ENCODE measurements at regions not wholly inside any gene's neighbourhood (a gene's known extent, or its start where the extent isn't known, plus 50 kb on each side); places are given as distances from the start of the nearest gene placed in this dataset.

DNA sequence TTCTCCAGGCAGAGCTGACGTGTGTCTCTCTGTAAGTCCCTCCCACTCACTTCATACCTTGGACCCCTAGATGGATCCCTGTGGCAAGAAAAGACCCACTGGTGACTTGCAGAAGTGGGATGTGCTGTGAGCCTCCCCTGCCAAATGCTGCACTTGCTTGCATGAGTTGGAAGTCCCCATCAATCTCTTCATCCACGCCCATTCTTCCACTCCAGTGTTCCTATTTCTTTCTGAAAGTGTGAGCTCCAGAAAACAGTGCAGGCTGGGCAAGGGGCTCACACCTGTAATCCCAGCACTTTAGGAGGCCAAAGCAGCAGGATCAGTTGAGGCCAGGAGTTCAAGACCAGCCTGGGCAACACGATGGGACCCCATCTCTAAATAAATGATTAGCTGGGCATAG is 254.1 kb upstream of the IRF2BP2 start:
- H3K4me3 ChIP-seq (ENCODE audit: low read depth, low read length): no peak overlapping the region
- TF ChIP-seq, protein P1, sequence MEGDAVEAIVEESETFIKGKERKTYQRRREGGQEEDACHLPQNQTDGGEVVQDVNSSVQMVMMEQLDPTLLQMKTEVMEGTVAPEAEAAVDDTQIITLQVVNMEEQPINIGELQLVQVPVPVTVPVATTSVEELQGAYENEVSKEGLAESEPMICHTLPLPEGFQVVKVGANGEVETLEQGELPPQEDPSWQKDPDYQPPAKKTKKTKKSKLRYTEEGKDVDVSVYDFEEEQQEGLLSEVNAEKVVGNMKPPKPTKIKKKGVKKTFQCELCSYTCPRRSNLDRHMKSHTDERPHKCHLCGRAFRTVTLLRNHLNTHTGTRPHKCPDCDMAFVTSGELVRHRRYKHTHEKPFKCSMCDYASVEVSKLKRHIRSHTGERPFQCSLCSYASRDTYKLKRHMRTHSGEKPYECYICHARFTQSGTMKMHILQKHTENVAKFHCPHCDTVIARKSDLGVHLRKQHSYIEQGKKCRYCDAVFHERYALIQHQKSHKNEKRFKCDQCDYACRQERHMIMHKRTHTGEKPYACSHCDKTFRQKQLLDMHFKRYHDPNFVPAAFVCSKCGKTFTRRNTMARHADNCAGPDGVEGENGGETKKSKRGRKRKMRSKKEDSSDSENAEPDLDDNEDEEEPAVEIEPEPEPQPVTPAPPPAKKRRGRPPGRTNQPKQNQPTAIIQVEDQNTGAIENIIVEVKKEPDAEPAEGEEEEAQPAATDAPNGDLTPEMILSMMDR (conservative IDR thresholded peaks at IDR 0.05; ENCODE audit: low read depth, low read length): no peak
- DNase-seq (ENCODE audit: low read depth): no peak

DNA sequence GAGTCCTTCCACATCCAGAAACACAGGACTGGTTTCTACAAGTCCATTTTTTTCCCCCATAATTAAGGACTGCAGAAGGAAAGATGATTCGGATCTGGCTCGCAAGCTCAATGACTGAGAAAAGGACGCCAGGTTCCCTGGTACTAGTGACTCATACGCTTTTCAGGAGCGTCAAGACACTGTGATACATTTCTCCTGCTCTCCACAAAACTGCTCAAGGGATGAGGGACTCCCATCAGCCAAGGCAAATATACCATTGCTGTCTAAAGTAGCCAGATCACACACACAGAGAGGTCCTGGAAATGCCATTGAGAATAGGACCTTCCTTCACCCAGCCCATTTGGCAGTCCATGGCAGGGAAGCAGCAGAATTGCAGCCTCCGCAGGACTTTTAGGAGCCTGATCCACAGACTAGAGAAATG is 253.6 kb upstream of the IRF2BP2 start:
- H3K4me3 ChIP-seq (ENCODE audit: low read depth, low read length): no peak overlapping the region
- no peak for DNase-seq (ENCODE audit: low read depth)
- TF ChIP-seq, protein P1 (conservative IDR thresholded peaks at IDR 0.05; ENCODE audit: low read depth, low read length): no peak

DNA sequence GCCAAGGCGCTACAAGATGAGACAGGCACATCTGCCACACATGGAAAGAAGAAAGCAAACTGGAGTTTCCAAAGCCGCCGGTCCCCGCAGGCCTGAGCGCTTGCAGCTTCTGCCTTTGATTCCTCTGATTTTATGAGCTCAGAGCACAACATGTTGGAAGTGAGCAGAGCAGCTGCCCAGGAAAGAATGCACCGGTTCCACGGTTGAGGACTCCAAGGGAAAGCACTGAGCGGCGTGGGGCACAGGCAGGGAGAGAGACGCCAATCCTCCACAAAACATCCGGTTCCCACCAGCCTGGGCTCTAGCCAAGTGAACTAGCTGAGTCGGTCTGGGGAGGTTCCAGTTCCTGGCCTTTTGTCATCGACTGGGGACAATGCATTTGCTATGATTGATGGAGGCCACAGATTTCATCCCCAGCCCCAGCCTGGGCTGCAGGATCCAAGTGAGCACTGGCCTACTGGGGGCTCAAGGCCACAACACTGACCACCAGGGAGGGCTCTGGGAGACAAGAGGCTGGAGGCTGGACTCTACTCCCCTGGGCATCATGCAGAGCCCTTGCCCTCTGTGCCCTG is 253.1 kb upstream of the IRF2BP2 start:
- TF ChIP-seq, protein P1 (conservative IDR thresholded peaks at IDR 0.05; ENCODE audit: low read depth, low read length): no peak
- peak; percentile 81 for DNase-seq (ENCODE audit: low read depth)
- H3K4me3 ChIP-seq (ENCODE audit: low read depth, low read length): no peak overlapping the region

DNA sequence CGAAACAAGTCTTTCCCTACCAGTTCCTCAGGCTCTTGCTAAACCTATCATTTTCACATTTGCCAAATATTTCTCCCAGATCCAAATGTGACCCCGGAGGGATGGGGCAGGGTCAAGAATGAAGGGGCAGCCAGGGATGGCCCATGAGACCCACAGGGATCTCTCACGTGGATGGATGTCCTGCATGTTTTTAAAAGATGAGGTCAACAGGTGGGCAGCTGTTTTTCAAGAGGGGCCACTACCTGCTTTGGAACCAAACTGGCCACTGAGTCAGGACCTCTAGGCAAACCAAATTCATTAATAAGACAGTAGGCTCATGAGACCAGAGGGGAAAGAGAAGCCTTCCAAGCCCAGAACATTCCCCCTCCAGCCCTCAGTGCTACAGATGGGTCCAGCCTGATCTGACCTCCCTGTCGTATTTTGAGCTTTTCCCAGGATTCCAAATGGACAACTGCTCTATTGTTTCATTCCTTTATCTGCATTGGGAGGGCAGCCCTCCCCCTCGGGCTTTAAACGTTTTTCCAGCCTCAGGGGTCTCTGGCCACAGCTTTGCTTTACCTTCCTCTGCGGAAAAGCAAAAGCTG is 252.5 kb upstream of the IRF2BP2 start:
- no peak overlapping the region for H3K4me3 ChIP-seq (ENCODE audit: low read depth, low read length)
- TF ChIP-seq, protein P1 (conservative IDR thresholded peaks at IDR 0.05; ENCODE audit: low read depth, low read length): no peak
- DNase-seq (ENCODE audit: low read depth): no peak

DNA sequence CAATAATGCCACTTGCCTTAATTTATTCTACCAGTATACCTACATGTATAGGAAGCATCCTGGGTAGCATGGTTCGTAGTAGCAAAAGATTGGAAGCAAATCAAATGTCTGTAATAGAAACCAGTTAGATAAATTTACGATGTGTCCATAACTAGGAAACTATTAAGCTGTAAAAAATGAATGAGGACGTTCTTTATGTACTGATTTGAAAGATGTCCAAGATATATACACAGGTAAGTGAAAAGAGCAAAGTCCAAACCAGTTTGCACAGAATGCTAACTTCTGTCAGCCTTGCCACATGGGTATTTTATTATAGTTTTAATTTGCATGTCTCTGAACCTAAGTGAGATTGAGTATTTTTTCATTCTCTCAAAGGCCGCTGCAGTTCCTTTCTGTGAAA is 251.8 kb upstream of the IRF2BP2 start:
- no peak overlapping the region for H3K4me3 ChIP-seq (ENCODE audit: low read depth, low read length)
- TF ChIP-seq, protein P1 (conservative IDR thresholded peaks at IDR 0.05; ENCODE audit: low read depth, low read length): no peak
- no peak for DNase-seq (ENCODE audit: low read depth)

DNA sequence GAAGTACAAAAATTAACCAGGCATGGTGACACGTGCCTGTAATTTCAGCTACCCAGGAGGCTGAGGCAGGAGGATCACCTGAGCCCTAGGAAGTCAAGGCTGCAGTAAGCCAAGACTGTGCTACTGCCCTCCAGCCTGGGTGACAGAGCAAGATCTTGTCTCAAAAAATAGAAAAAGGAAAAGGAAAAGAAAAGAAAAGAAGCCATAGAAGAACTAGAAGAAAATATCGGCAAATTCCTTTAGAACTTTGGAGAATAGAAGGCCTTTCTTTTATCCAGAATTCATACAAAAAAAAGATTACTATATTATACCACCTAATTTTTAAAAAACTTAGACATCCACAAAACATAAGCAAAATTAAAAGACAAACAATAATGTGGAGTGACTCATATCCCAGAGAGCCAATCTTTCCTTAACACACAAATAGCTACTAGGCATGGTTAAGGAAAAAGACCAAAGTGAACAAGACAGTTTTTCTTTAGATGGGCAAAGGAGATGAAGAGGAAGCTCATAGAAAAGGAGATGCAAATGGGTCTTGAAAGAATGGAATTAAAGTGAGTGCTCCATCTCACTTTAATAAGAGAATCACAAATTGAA is 251.1 kb upstream of the IRF2BP2 start:
- H3K4me3 ChIP-seq (ENCODE audit: low read depth, low read length): no peak overlapping the region
- TF ChIP-seq, protein P1 (conservative IDR thresholded peaks at IDR 0.05; ENCODE audit: low read depth, low read length): no peak
- DNase-seq (ENCODE audit: low read depth): no peak

DNA sequence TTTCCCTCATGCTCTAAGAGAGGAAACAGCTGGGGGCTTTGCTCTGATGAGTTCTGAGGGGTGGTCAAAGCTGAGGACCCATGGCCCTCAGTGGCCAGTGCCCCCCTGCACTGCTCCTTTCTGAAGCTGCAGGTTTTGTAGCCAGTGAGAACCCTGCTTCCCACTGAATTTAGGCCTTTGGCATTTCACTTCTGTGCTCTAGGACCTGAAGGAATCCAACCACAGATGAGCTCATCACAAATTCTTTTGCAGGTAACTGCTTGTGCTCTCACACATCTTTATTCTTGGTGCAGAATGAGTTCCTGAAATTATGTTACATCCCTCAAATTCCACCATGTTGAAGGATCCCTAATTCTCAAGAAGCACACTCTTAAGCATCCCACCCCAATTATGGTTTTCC is 248.7 kb upstream of the IRF2BP2 start:
- H3K4me3 ChIP-seq (ENCODE audit: low read depth, low read length): no peak overlapping the region
- no peak for DNase-seq (ENCODE audit: low read depth)
- TF ChIP-seq, protein P1 (conservative IDR thresholded peaks at IDR 0.05; ENCODE audit: low read depth, low read length): no peak

Data from epithelial cell of proximal tubule (primary cell).